ENCODE measurements at regions not wholly inside any gene's neighbourhood (a gene's known extent, or its start where the extent isn't known, plus 50 kb on each side); places are given as distances from the start of the nearest gene placed in this dataset.
A peak's percentile ranks its signal among the peaks of the same experiment; 100 is the strongest.

GRCh38 chr17:65287040-65287439, 149.9 kb downstream of the RGS9 start:
- ATAC-seq: no peak
- intact Hi-C loops (cut with DNase I): no loop called here
- H3K27me3 ChIP-seq (ENCODE audit: insufficient read depth in 3 of 3, low read length in 2 of 3): peaks cover 0 to 2% (median 0%) of the 10 kb centered on the region in 3 donors
- no peak overlapping the region for H3K4me3 ChIP-seq
- no peak for TF ChIP-seq CTCF (IDR thresholded peaks at IDR 0.05)
- H3K36me3 ChIP-seq (ENCODE audit: insufficient read depth in 1 of 2, low read depth in 1 of 2): no peaks in the 10 kb centered on the region
- peaks cover 6% of the 10 kb centered on the region for H3K9me3 ChIP-seq
- no peak for DNase-seq
- WGBS, 3 donors: 22 to 35% (median 30%) methylated on average over 4 of the region's 4 CpGs
- H3K27ac ChIP-seq: no peak overlapping the region
- no peaks in the 10 kb centered on the region for H3K4me1 ChIP-seq

- no peak for TF ChIP-seq CTCF (IDR thresholded peaks at IDR 0.05)
- Histone ChIP-seq H3K27me3 (ENCODE audit: insufficient read depth in 3 of 3, low read length in 2 of 3) (peaks cover 0 to 2% (median 0%) of the 10 kb centered on the region in 3 donors), H3K4me1 (no peaks in the 10 kb centered on the region), H3K36me3 (ENCODE audit: insufficient read depth in 1 of 2, low read depth in 1 of 2) (no peaks in the 10 kb centered on the region), H3K9me3 (peaks cover 6% of the 10 kb centered on the region), H3K27ac (no peak overlapping the region), H3K4me3 (no peak overlapping the region)
- DNase-seq (no peak), ATAC-seq (no peak)
- 57 to 63% (median 60%) methylated on average over 7 of the region's 7 CpGs for WGBS, 3 donors
- intact Hi-C loops (cut with DNase I): no loop called here
Measured at GRCh38 chr17:65283704-65284103, 146.5 kb downstream of the RGS9 start.

GRCh38 chr17:65279456-65279855, 142.3 kb downstream of the RGS9 start:
- Histone ChIP-seq H3K27me3 (ENCODE audit: insufficient read depth in 3 of 3, low read length in 2 of 3) (peaks cover 0 to 3% (median 0%) of the 10 kb centered on the region in 3 donors), H3K4me1 (no peaks in the 10 kb centered on the region), H3K27ac (no peak overlapping the region), H3K36me3 (ENCODE audit: insufficient read depth in 1 of 2, low read depth in 1 of 2) (no peaks in the 10 kb centered on the region), H3K9me3 (peaks cover 6% of the 10 kb centered on the region), H3K4me3 (no peak overlapping the region)
- TF ChIP-seq CTCF (IDR thresholded peaks at IDR 0.05): no peak
- intact Hi-C loops (cut with DNase I): no loop called here
- WGBS, 3 donors: 87 to 96% (median 93%) methylated on average over 2 of the region's 2 CpGs
- DNase-seq (no peak), ATAC-seq (no peak)

GRCh38 chr17:65278820-65279184, 141.6 kb downstream of the RGS9 start:
- H3K4me1 ChIP-seq: no peaks in the 10 kb centered on the region
- no peak for ATAC-seq
- intact Hi-C loops (cut with DNase I): no loop called here
- no peaks in the 10 kb centered on the region for H3K36me3 ChIP-seq (ENCODE audit: insufficient read depth in 1 of 2, low read depth in 1 of 2)
- H3K4me3 ChIP-seq: no peak overlapping the region
- peaks cover 0 to 3% (median 0%) of the 10 kb centered on the region in 3 donors for H3K27me3 ChIP-seq (ENCODE audit: insufficient read depth in 3 of 3, low read length in 2 of 3)
- no peak for TF ChIP-seq CTCF (IDR thresholded peaks at IDR 0.05)
- WGBS, 3 donors: 46 to 50% (median 47%) methylated on average over 10 of the region's 10 CpGs
- no peak overlapping the region for H3K27ac ChIP-seq
- peaks cover 6% of the 10 kb centered on the region for H3K9me3 ChIP-seq
- DNase-seq: no peak

GRCh38 chr17:65278050-65278819, 141.1 kb downstream of the RGS9 start:
- DNase-seq (peak in 1 of 2 donors; percentile 21), ATAC-seq (peak in 2 of 4 donors; percentile 45 to 65)
- H3K27me3 ChIP-seq (ENCODE audit: insufficient read depth in 3 of 3, low read length in 2 of 3): peaks cover 0 to 2% (median 0%) of the 10 kb centered on the region in 3 donors
- H3K9me3 ChIP-seq: peaks cover 6% of the 10 kb centered on the region
- intact Hi-C loops (cut with DNase I): no loop called here
- H3K4me1 ChIP-seq: no peaks in the 10 kb centered on the region
- WGBS, 3 donors: 32 to 36% (median 32%) methylated on average over 12 of the region's 12 CpGs
- no peaks in the 10 kb centered on the region for H3K36me3 ChIP-seq (ENCODE audit: insufficient read depth in 1 of 2, low read depth in 1 of 2)
- H3K4me3 ChIP-seq: no peak overlapping the region
- no peak overlapping the region for H3K27ac ChIP-seq
- TF ChIP-seq CTCF (IDR thresholded peaks at IDR 0.05): peak; percentile 33
